AG20443 (cell line): ENCODE measurements at regions not wholly inside any gene's neighbourhood (a gene's known extent, or its start where the extent isn't known, plus 50 kb on each side); places are given as distances from the start of the nearest gene placed in this dataset.
A peak's percentile ranks its signal among the peaks of the same experiment; 100 is the strongest.

Experiments used
- DNase-seq: peaks from one replicate; pipeline ENCODE4 v3.0.0; 2012; ENCODE audit warnings: low spot score, mixed read lengths

- no peak for DNase-seq
These were observed 353.2 kb downstream of the GPAM start for GRCh38 chr10:111830359-111830758.

GRCh38 chr10:111831058-111831457 lies 352.5 kb downstream of the GPAM start:
- no peak for DNase-seq

DNA sequence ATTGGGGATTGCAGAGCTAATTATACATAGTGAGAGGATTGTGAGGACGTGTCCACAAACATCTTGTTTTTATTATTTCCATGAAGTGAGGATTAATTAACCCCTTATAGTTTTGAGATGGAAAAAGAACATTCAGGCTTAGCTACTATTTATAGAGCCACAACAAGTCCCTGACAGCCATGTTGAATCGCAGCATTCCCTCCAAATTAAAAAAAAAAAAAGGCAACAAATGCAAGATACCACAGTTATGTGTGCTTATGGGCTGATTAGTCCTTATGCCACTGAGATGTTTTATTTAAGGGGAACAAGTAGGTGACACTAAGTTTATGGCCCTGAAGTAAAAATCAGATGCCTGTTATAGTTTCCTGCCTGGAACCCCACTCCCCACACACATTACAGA lies 350.3 kb downstream of the GPAM start:
- no peak for DNase-seq

DNA sequence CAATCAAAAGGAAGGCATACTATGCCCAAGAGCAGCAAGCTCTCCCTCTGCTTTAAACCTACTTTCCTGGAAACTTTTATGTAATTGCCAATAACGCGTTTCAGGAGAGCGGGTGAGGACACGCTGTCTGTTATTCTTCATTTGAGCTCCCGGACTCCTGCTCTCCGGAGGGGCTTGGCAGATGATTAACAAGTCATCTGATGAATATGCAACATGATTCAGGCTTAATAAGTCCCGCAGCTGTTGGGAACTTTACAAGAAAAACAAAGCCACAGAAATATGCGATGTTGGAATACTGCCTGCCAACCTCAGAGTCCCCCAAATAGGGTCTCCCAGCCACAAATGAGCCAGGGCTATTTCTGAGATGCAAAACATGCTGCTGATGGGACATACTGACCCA lies 348.0 kb downstream of the GPAM start:
- peak; percentile 60 for DNase-seq

- DNase-seq: no peak
These were observed 347.5 kb downstream of the GPAM start for GRCh38 chr10:111836064-111836463.

- no peak for DNase-seq
These were observed 347.0 kb downstream of the GPAM start for GRCh38 chr10:111836571-111836970.

DNA sequence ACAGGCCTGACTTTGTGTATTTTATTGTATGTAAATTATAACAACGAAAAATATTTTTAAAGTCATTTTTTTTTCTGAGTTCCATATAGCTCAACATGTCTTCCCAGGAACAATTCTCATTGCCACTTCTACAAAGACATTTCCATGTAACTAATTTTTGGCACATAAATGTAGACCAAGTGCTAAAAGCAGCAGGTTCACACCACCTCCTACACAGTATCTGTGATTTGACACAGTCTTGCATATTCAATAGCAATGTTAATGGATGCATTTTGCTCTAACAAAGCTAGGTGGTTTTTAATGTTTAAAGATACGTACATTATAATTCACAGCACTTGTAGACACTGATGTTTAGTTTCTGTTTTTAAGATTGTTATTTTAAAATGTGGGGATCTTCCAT lies 346.5 kb downstream of the GPAM start:
- DNase-seq: no peak

DNA sequence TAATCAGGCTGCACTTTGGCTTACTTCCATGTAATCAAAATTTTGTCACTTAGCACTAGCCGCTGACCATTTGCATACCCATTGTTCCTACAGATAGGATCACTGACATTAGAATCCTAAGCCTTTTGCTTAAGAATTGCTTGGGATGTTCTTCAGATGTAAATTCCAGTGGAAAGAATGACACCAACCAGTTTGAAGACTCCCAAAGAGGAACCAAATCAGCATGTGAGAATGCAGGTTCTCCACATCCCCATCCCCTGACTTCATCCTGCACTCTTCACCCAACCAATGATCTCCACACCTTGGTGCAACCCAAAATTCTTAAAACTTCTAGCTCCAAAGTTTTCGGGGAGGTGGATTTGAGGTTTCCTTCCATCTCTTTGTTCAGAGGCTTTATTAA lies 345.6 kb downstream of the GPAM start:
- DNase-seq: no peak

DNA sequence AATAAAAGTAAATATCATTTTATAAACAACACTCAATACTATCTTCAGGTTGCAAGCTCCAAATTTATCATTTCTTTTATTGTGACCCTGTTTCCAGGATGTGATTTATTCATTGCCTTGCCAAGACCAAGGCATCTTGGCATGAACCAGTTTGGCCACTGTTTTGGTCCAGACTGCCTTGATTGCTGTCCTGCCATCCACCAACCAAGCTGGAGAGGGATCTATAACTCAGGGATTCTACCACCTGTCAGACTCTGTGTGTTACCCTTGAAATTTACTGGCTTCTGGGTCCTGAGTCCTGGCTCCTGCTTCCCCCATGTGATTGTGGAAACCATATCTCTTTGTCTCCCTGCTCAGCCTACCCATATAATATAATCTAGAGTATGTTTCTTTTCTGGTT lies 343.0 kb downstream of the GPAM start:
- DNase-seq: no peak

- DNase-seq: no peak
These were observed 330.8 kb downstream of the GPAM start for GRCh38 chr10:111852801-111853200.

GRCh38 chr10:111856631-111857030 lies 326.9 kb downstream of the GPAM start:
- peak; percentile 64 for DNase-seq

- no peak for DNase-seq
These were observed 318.0 kb downstream of the GPAM start for GRCh38 chr10:111865550-111865949.

- no peak for DNase-seq
These were observed 312.1 kb downstream of the GPAM start for GRCh38 chr10:111871458-111871857.

GRCh38 chr10:111872591-111872990 lies 311.0 kb downstream of the GPAM start:
- no peak for DNase-seq

GRCh38 chr10:111873041-111873440 lies 310.5 kb downstream of the GPAM start:
- DNase-seq: no peak

GRCh38 chr10:111873621-111874135 lies 309.9 kb downstream of the GPAM start:
- no peak for DNase-seq

GRCh38 chr10:111874576-111874975 lies 309.0 kb downstream of the GPAM start:
- DNase-seq: no peak

DNA sequence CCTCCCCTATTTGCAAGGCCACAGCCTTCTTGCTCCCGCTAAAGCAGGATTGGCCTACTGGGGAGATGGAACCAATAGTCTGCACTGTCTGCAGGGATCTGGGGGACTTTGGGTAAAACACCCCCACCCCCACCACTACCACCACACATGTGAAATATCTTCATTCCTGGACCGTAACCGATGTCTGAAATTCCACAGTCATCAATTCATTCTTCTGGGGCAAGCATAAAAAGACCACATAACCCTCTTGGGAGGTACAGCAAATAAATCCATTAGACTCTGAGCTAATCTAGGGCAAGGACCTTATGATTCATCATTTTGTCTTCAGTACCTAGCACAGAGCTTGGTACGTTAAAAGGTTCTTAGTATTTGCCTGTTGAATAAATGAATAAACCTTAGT lies 307.8 kb downstream of the GPAM start:
- DNase-seq: no peak

GRCh38 chr10:111877258-111877657 lies 306.3 kb downstream of the GPAM start:
- no peak for DNase-seq

DNA sequence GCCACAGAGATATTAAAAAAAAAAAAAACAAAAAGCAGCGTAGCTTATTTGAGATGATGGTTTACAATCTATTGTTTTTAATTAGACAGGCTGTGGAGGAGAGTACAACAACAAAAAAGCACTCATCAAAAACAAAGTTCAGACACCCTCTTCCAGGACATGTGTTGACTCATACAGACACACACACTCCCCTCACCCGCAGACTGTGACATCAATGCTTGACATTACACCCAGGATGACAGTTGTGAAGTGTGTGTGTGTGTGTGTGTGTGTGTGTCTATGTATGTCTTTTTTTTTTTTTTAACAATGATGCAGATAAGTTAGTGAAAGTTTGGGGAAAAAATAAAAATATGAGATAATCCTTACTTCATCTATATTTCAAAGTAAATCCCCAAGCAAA lies 303.6 kb downstream of the GPAM start:
- DNase-seq: no peak

DNA sequence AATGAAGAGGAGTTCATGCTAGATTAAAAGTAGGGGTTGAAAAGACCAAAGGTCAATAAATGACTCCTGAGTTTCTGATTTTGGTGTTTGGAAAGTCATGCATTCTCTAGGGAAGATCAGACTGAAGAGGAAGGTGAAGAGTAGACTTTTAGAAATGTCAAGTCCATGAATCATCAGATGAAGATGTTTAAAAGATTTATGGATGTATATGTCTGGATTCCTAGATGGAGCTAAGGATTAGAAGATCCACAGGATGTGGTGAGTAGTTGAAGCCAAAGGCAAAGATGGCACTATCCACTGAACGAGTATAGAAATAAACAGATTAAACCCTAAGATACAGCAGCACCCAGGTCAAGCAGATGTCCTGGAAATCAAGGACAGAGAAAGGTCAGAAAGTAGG lies 298.5 kb downstream of the GPAM start:
- DNase-seq: no peak

DNA sequence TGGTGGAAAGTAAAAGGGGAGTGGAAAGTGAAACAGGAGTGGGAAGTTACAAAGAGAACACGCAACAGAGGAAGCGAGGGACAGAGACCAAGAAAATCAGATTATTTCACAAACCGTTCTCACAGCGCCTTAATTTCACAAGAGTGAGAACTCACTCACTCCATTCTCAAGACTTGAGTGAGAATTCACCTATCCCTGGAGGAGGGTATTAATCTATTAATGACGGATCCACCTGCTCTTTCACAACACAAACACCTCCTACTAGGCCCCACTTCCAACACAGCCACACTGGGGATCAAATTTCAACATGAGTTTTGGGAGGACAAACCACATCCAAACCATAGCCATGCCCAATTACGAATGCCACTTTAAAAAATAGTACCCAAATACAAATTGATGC lies 297.6 kb downstream of the GPAM start:
- DNase-seq: no peak

DNA sequence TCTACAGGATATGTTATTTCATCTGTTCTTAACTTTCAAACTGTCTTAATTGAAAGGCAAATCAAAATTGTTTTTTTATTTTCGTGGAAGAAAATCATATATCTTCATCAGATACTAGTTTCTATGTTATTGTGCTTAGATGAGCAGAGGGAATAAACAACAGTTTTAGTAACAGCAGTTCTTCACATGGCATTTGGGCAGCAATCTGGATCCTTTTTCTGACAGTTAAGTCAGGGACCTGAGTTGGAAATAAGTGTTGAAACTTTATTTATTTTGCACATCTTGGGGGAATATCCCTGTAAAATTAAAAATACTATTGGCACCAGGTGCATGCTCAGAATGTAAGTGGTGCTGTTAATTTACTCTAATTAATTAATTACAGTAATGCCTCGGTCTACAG lies 296.3 kb downstream of the GPAM start:
- DNase-seq: no peak

- DNase-seq: no peak
These were observed 293.5 kb downstream of the GPAM start for GRCh38 chr10:111890046-111890445.

DNA sequence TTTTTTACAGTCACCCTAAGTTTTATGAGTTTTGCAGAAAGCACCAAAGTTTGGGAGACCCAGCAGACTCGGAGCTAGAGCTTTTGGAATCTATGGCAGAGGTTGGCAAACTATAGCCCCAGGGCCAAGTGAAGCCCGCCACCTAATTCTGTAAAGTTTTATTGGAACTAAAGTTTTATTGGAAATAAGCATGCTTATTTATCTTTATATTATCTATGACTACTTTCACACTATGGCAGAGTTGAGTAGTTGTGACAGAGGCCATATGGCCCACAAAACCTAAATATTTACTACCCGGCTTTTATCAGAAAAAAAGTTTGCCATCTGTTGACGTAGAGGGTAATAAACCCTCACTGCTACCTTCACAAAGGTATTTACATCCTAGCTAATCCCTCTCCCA lies 267.6 kb downstream of the GPAM start:
- no peak for DNase-seq
